OCI-LY7 (cell line): ENCODE measurements at regions not wholly inside any gene's neighbourhood (a gene's known extent, or its start where the extent isn't known, plus 50 kb on each side); places are given as distances from the start of the nearest gene placed in this dataset.

ENCODE experiments used
- EZH2phosphoT487 ChIP-seq: fragments of 200-600 bp; sonication (generic); IDR thresholded peaks from 2 replicates; pipeline ENCODE4 v1.6.1; 2018; ENCODE audit warnings: low read depth, borderline replicate concordance, mild to moderate bottlenecking, mixed run types, antibody characterized with exemption, low read length, moderate library complexity, mixed read lengths
- TF ChIP-seq, protein P1 (sequence below): fragments of 200-600 bp; sonication (generic); conservative IDR thresholded peaks from 2 replicates; pipeline ENCODE4 v1.5.1; 2014; ENCODE audit warnings: mild to moderate bottlenecking, antibody characterized with exemption, low read length, moderate library complexity, mixed read lengths

GRCh38 chr7:136656516-136656915 lies 211.9 kb upstream of the CHRM2 start:
- TF ChIP-seq, protein P1, sequence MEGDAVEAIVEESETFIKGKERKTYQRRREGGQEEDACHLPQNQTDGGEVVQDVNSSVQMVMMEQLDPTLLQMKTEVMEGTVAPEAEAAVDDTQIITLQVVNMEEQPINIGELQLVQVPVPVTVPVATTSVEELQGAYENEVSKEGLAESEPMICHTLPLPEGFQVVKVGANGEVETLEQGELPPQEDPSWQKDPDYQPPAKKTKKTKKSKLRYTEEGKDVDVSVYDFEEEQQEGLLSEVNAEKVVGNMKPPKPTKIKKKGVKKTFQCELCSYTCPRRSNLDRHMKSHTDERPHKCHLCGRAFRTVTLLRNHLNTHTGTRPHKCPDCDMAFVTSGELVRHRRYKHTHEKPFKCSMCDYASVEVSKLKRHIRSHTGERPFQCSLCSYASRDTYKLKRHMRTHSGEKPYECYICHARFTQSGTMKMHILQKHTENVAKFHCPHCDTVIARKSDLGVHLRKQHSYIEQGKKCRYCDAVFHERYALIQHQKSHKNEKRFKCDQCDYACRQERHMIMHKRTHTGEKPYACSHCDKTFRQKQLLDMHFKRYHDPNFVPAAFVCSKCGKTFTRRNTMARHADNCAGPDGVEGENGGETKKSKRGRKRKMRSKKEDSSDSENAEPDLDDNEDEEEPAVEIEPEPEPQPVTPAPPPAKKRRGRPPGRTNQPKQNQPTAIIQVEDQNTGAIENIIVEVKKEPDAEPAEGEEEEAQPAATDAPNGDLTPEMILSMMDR: no peak
- TF ChIP-seq EZH2phosphoT487: no peak
